Activated CD8-positive, alpha-beta T cell treated with anti-CD3 and anti-CD28 coated beads for 36 hours (primary cell): ENCODE measurements at regions not wholly inside any gene's neighbourhood (a gene's known extent, or its start where the extent isn't known, plus 50 kb on each side); places are given as distances from the start of the nearest gene placed in this dataset.

ENCODE experiments used
- ATAC-seq: fragments of 200-7000 bp; cut with Tn5 transposase; one replicate; pipeline ENCODE4 v1.10.0; 2021; ENCODE audit warnings: mild to moderate bottlenecking, moderate library complexity
- CTCF ChIA-PET: fragments of 350-600 bp; sonication (Branson Sonifier 250); formaldehyde crosslinking; loops from one replicate; lab custom pipeline; 2021; ENCODE audit warnings: antibody characterized with exemption; lab: Charles Lee
- POLR2A ChIA-PET: fragments of 350-600 bp; sonication (Branson Sonifier 250); formaldehyde crosslinking; loops from one replicate; lab custom pipeline; 2021; ENCODE audit warnings: antibody characterized with exemption; lab: Charles Lee
- DNase-seq: peaks from one replicate; pipeline ENCODE4 v3.0.0-alpha.2; 2020
- H3K27ac Mint-ChIP-seq: one replicate; pipeline ENCODE4 v1.8.0; 2021; ENCODE audit warnings: mild to moderate bottlenecking, mixed read lengths
- H3K27me3 Mint-ChIP-seq: one replicate; pipeline ENCODE4 v1.8.0; 2021; ENCODE audit warnings: mixed read lengths
- H3K36me3 Mint-ChIP-seq: one replicate; pipeline ENCODE4 v1.8.0; 2021; ENCODE audit warnings: low read depth, mixed read lengths
- H3K4me1 Mint-ChIP-seq: one replicate; pipeline ENCODE4 v1.8.0; 2021; ENCODE audit warnings: low read depth, mixed read lengths
- H3K4me3 Mint-ChIP-seq: one replicate; pipeline ENCODE4 v1.8.0; 2021; ENCODE audit warnings: mild to moderate bottlenecking, moderate library complexity, mixed read lengths
- H3K9me3 Mint-ChIP-seq: one replicate; pipeline ENCODE4 v1.8.0; 2021; ENCODE audit warnings: mixed read lengths
- CTCF ChIP-seq: fragments of 200-600 bp; IDR thresholded peaks from one replicate; pipeline ENCODE4 v1.8.0; 2022; ENCODE audit warnings: antibody characterized with exemption, mild to moderate bottlenecking
- intact Hi-C: fragments of 100-400 bp; cut with micrococcal nuclease; formaldehyde crosslinking; loops from one replicate; pipeline ENCODE4 v1.10.0; 2022

- H3K4me3 Mint-ChIP-seq = no peak overlapping the region
- no peak overlapping the region for H3K27ac Mint-ChIP-seq
- no peak for ATAC-seq
- intact Hi-C loops = no loop called here
- CTCF ChIA-PET = interaction anchor here (1.1 kb wide), 1 partner anchor 11 kb away, joined by 3 read pairs; no protein-coding TSS in a partner anchor
- DNase-seq = no peak
- POLR2A ChIA-PET = no interaction called here
- no peaks in the 10 kb centered on the region for H3K4me1 Mint-ChIP-seq
- TF ChIP-seq CTCF = no peak
- H3K9me3 Mint-ChIP-seq = no peaks in the 10 kb centered on the region
- H3K27me3 Mint-ChIP-seq = no peaks in the 10 kb centered on the region
- H3K36me3 Mint-ChIP-seq = no peaks in the 10 kb centered on the region
These were observed 1721.9 kb upstream of the SLC39A10 start for GRCh38 chr2:193935114-193935513.

- DNase-seq (no peak), ATAC-seq (no peak)
- intact Hi-C loops = no loop called here
- ChIA-PET POLR2A (no interaction called here), CTCF (no interaction called here)
- TF ChIP-seq CTCF = no peak
- H3K4me1 Mint-ChIP-seq = no peaks in the 10 kb centered on the region
- H3K9me3 Mint-ChIP-seq = no peaks in the 10 kb centered on the region
- H3K36me3 Mint-ChIP-seq = no peaks in the 10 kb centered on the region
- H3K27me3 Mint-ChIP-seq = no peaks in the 10 kb centered on the region
- H3K27ac Mint-ChIP-seq = no peak overlapping the region
- no peak overlapping the region for H3K4me3 Mint-ChIP-seq
These were observed 1727.9 kb upstream of the SLC39A10 start for GRCh38 chr2:193929131-193929530.

GRCh38 chr2:193907561-193907960 lies 1712.8 kb upstream of the TMEFF2 start:
- POLR2A ChIA-PET = no interaction called here
- no peaks in the 10 kb centered on the region for H3K4me1 Mint-ChIP-seq

GRCh38 chr2:193900292-193900691 lies 1705.6 kb upstream of the TMEFF2 start:
- TF ChIP-seq CTCF = no peak
- H3K4me1 Mint-ChIP-seq = no peaks in the 10 kb centered on the region
- ATAC-seq = no peak
- intact Hi-C loops = no loop called here
- H3K9me3 Mint-ChIP-seq = no peaks in the 10 kb centered on the region
- H3K27ac Mint-ChIP-seq = no peak overlapping the region
- H3K27me3 Mint-ChIP-seq = no peaks in the 10 kb centered on the region
- no peaks in the 10 kb centered on the region for H3K36me3 Mint-ChIP-seq
- CTCF ChIA-PET = no interaction called here
- DNase-seq = no peak
- H3K4me3 Mint-ChIP-seq = no peak overlapping the region
- POLR2A ChIA-PET = no interaction called here

More at GRCh38 chr2:193907561-193907960, 1712.8 kb upstream of the TMEFF2 start:
- Mint-ChIP-seq H3K27me3 (no peaks in the 10 kb centered on the region), H3K9me3 (no peaks in the 10 kb centered on the region), H3K27ac (no peak overlapping the region), H3K36me3 (no peaks in the 10 kb centered on the region), H3K4me3 (no peak overlapping the region)
- ATAC-seq (no peak), DNase-seq (no peak)
- intact Hi-C loops = no loop called here
- CTCF ChIA-PET = no interaction called here
- no peak for TF ChIP-seq CTCF

- Mint-ChIP-seq H3K4me1 (no peaks in the 10 kb centered on the region), H3K4me3 (no peak overlapping the region), H3K27me3 (no peaks in the 10 kb centered on the region), H3K36me3 (no peaks in the 10 kb centered on the region), H3K9me3 (peaks cover 3% of the 10 kb centered on the region), H3K27ac (no peak overlapping the region)
- ATAC-seq (no peak), DNase-seq (no peak)
- ChIA-PET POLR2A (no interaction called here), CTCF (no interaction called here)
- TF ChIP-seq CTCF = no peak
- intact Hi-C loops = no loop called here
These were observed 1700.5 kb upstream of the TMEFF2 start for GRCh38 chr2:193895226-193895625.
